Colonic mucosa (tissue), 4 donors: ENCODE measurements at regions not wholly inside any gene's neighbourhood (a gene's known extent, or its start where the extent isn't known, plus 50 kb on each side); places are given as distances from the start of the nearest gene placed in this dataset.
"Not testable (repeated sequence)": the region's sequence is repeated elsewhere in the genome, so short reads cannot be mapped to it uniquely, and the experiment has no call there.

Source experiments
- DNase-seq: peaks from one replicate; pipeline ENCODE4 v3.0.0-alpha.2; 2020
- H3K27ac ChIP-seq: fragments of 200-600 bp; one replicate; pipeline ENCODE4 v1.8.0; 2021
- H3K27me3 ChIP-seq: fragments of 200-600 bp; one replicate; pipeline ENCODE4 v1.8.0; 2021
- H3K36me3 ChIP-seq: fragments of 200-600 bp; one replicate; pipeline ENCODE4 v1.8.0; 2021
- H3K4me1 ChIP-seq: fragments of 200-600 bp; one replicate; pipeline ENCODE4 v1.8.0; 2021; ENCODE audit warnings: mild to moderate bottlenecking
- H3K4me3 ChIP-seq: fragments of 200-600 bp; one replicate; pipeline ENCODE4 v1.8.0; 2021
- H3K9ac ChIP-seq, 2 donors: one replicate each; pipeline ENCODE4 v1.7.0; 2013; ENCODE audit warnings: control low read depth in 2 of 2, low read depth in 2 of 2, low read length in 2 of 2
- H3K9me3 ChIP-seq: fragments of 200-600 bp; one replicate; pipeline ENCODE4 v1.8.0; 2021
- CTCF ChIP-seq: fragments of 200-600 bp; IDR thresholded peaks from one replicate; pipeline ENCODE4 v1.8.0; 2022; ENCODE audit warnings: antibody characterized with exemption, mild to moderate bottlenecking
- intact Hi-C: fragments of 100-400 bp; cut with DNase I; formaldehyde crosslinking; loops from one replicate; pipeline ENCODE4 v1.14.1; 2022
- donor health status: healthy.
- donor health status: DM: no; HTN: no; CAD: no.
- donor health status: DM: no; HTN: no; CAD: no.

GRCh38 chrY:12212394-12212793, 488.6 kb upstream of the USP9Y start:
- no peaks in the 10 kb centered on the region for H3K36me3 ChIP-seq
- intact Hi-C loops, result no loop called here
- no peaks in the 10 kb centered on the region for H3K4me1 ChIP-seq
- H3K27ac ChIP-seq, result no peak overlapping the region
- H3K9me3 ChIP-seq, result no peaks in the 10 kb centered on the region
- H3K4me3 ChIP-seq, result no peak overlapping the region
- no peak for DNase-seq
- no peak overlapping the region for H3K9ac ChIP-seq
- TF ChIP-seq CTCF, result no peak
- no peaks in the 10 kb centered on the region for H3K27me3 ChIP-seq

GRCh38 chrY:12215564-12216022, 485.4 kb upstream of the USP9Y start:
- Histone ChIP-seq H3K9me3 (no peaks in the 10 kb centered on the region), H3K4me1 (no peaks in the 10 kb centered on the region), H3K36me3 (no peaks in the 10 kb centered on the region), H3K4me3 (no peak overlapping the region), H3K27me3 (no peaks in the 10 kb centered on the region), H3K27ac (no peak overlapping the region), H3K9ac (no peak overlapping the region)
- TF ChIP-seq CTCF, result no peak
- intact Hi-C loops, result no loop called here
- DNase-seq, result no peak

- Histone ChIP-seq H3K27ac (no peak overlapping the region), H3K4me1 (no peaks in the 10 kb centered on the region), H3K27me3 (no peaks in the 10 kb centered on the region), H3K36me3 (no peaks in the 10 kb centered on the region), H3K9ac (no peak overlapping the region), H3K9me3 (no peaks in the 10 kb centered on the region), H3K4me3 (no peak overlapping the region)
- TF ChIP-seq CTCF, result no peak
- intact Hi-C loops, result no loop called here
- DNase-seq, result no peak
These were observed 470.1 kb upstream of the USP9Y start for GRCh38 chrY:12230921-12231320.

- intact Hi-C loops, result no loop called here
- no peak overlapping the region for H3K9ac ChIP-seq
- H3K9me3 ChIP-seq, result no peaks in the 10 kb centered on the region
- H3K4me3 ChIP-seq, result no peak overlapping the region
- H3K36me3 ChIP-seq, result no peaks in the 10 kb centered on the region
- no peak for TF ChIP-seq CTCF
- H3K27me3 ChIP-seq, result no peaks in the 10 kb centered on the region
- H3K27ac ChIP-seq, result no peak overlapping the region
- no peak for DNase-seq
- H3K4me1 ChIP-seq, result no peaks in the 10 kb centered on the region
These were observed 464.6 kb upstream of the USP9Y start for GRCh38 chrY:12236399-12236798.

- H3K36me3 ChIP-seq, DNase-seq, intact Hi-C loops, H3K27me3 ChIP-seq, H3K9me3 ChIP-seq, H3K4me1 ChIP-seq, H3K4me3 ChIP-seq, H3K9ac ChIP-seq, H3K27ac ChIP-seq: not testable (repeated sequence)
These were observed 460.7 kb upstream of the USP9Y start for GRCh38 chrY:12240326-12240725.

- Histone ChIP-seq H3K4me1 (no peaks in the 10 kb centered on the region), H3K36me3 (no peaks in the 10 kb centered on the region), H3K9ac (no peak overlapping the region), H3K4me3 (no peak overlapping the region), H3K27ac (no peak overlapping the region), H3K9me3 (no peaks in the 10 kb centered on the region), H3K27me3 (no peaks in the 10 kb centered on the region)
- TF ChIP-seq CTCF, result no peak
- intact Hi-C loops, result no loop called here
- no peak for DNase-seq
These were observed 456.9 kb upstream of the USP9Y start for GRCh38 chrY:12244146-12244545.
